ENCODE measurements at regions not wholly inside any gene's neighbourhood (a gene's known extent, or its start where the extent isn't known, plus 50 kb on each side); places are given as distances from the start of the nearest gene placed in this dataset.
"Not testable (repeated sequence)": the region's sequence is repeated elsewhere in the genome, so short reads cannot be mapped to it uniquely, and the experiment has no call there.

GRCh38 chr9:73434826-73435225 lies 283.2 kb downstream of the ANXA1 start:
- ChIA-PET CTCF (no interaction called here), POLR2A (no interaction called here)
- Mint-ChIP-seq H3K27me3 (no peaks in the 10 kb centered on the region), H3K9me3 (ENCODE audit: insufficient read depth) (no peaks in the 10 kb centered on the region), H3K4me1 (no peaks in the 10 kb centered on the region), H3K27ac (no peak overlapping the region), H3K4me3 (no peak overlapping the region)
- DNase-seq (no peak), ATAC-seq (ENCODE audit: low read depth) (no peak)
- H3K79me2 ChIP-seq (ENCODE audit: control insufficient read depth, insufficient read depth, low read length): no peaks in the 10 kb centered on the region
- TF ChIP-seq, protein P1, sequence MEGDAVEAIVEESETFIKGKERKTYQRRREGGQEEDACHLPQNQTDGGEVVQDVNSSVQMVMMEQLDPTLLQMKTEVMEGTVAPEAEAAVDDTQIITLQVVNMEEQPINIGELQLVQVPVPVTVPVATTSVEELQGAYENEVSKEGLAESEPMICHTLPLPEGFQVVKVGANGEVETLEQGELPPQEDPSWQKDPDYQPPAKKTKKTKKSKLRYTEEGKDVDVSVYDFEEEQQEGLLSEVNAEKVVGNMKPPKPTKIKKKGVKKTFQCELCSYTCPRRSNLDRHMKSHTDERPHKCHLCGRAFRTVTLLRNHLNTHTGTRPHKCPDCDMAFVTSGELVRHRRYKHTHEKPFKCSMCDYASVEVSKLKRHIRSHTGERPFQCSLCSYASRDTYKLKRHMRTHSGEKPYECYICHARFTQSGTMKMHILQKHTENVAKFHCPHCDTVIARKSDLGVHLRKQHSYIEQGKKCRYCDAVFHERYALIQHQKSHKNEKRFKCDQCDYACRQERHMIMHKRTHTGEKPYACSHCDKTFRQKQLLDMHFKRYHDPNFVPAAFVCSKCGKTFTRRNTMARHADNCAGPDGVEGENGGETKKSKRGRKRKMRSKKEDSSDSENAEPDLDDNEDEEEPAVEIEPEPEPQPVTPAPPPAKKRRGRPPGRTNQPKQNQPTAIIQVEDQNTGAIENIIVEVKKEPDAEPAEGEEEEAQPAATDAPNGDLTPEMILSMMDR (IDR thresholded peaks at IDR 0.05): no peak
- H3K4me2 ChIP-seq (replicated peaks; ENCODE audit: low read depth, low read length, poor library complexity, severe bottlenecking): no peak overlapping the region
- H3K4me3 ChIP-seq (ENCODE audit: control extremely low read depth in 1 of 5, extremely low read depth in 1 of 5, insufficient read depth in 1 of 5, low read depth in 2 of 5, low read length in 4 of 5): no peak overlapping the region
- no peak overlapping the region for H3K9ac ChIP-seq (ENCODE audit: low read length)
- H3K4me1 ChIP-seq (ENCODE audit: control insufficient read depth in 2 of 2, insufficient read depth in 2 of 2, low read length in 2 of 2): no peaks in the 10 kb centered on the region
- 80% methylated on average over 1 of the region's 2 CpGs for WGBS (ENCODE audit: insufficient coverage)
- no peak overlapping the region for H2AFZ ChIP-seq (ENCODE audit: insufficient read depth, low read depth, low read length, poor library complexity, severe bottlenecking)
- no peak overlapping the region for H3K27ac ChIP-seq (ENCODE audit: low read length in 2 of 2)
- H3K9me3 ChIP-seq (ENCODE audit: control extremely low read depth in 1 of 3, control insufficient read depth in 2 of 3, insufficient read depth in 1 of 3, low read length in 2 of 3): peaks cover 0 to 2% (median 0%) of the 10 kb centered on the region in 3 donors
- no peaks in the 10 kb centered on the region for H4K20me1 ChIP-seq (ENCODE audit: control insufficient read depth, insufficient read depth, low read length, poor library complexity, severe bottlenecking)
- no peaks in the 10 kb centered on the region for H3K36me3 ChIP-seq (replicated peaks in 1 of 2; ENCODE audit: control extremely low read depth in 1 of 2, control insufficient read depth in 1 of 2, extremely low read depth in 1 of 2, insufficient read depth in 2 of 2, low read length in 1 of 2)
- intact Hi-C loops (cut with micrococcal nuclease): no loop called here
- H3K27me3 ChIP-seq (replicated peaks in 1 of 4; ENCODE audit: control extremely low read depth in 1 of 4, control insufficient read depth in 3 of 4, insufficient read depth in 4 of 4, low read length in 3 of 4): no peaks in the 10 kb centered on the region

GRCh38 chr9:73437758-73438157 lies 286.1 kb downstream of the ANXA1 start:
- Mint-ChIP-seq H3K27me3 (no peaks in the 10 kb centered on the region), H3K4me1 (no peaks in the 10 kb centered on the region), H3K4me3 (no peak overlapping the region), H3K9me3 (ENCODE audit: insufficient read depth) (no peaks in the 10 kb centered on the region), H3K27ac (no peak overlapping the region)
- TF ChIP-seq, protein P1 (IDR thresholded peaks at IDR 0.05): no peak
- TF ChIP-seq EZH2 (IDR thresholded peaks at IDR 0.05; ENCODE audit: borderline replicate concordance, insufficient read depth, low read depth, low read length, poor library complexity, severe bottlenecking): no peak
- POLR2A ChIA-PET: no interaction called here
- intact Hi-C loops (cut with micrococcal nuclease): no loop called here
- Histone ChIP-seq H3K27me3 (replicated peaks in 1 of 4; ENCODE audit: control extremely low read depth in 1 of 4, control insufficient read depth in 3 of 4, insufficient read depth in 4 of 4, low read length in 3 of 4) (no peaks in the 10 kb centered on the region), H3K79me2 (ENCODE audit: control insufficient read depth, insufficient read depth, low read length) (no peaks in the 10 kb centered on the region), H3K36me3 (replicated peaks in 1 of 2; ENCODE audit: control extremely low read depth in 1 of 2, control insufficient read depth in 1 of 2, extremely low read depth in 1 of 2, insufficient read depth in 2 of 2, low read length in 1 of 2) (no peaks in the 10 kb centered on the region), H3K9me3 (ENCODE audit: control extremely low read depth in 1 of 3, control insufficient read depth in 2 of 3, insufficient read depth in 1 of 3, low read length in 2 of 3) (peaks cover 0 to 2% (median 0%) of the 10 kb centered on the region in 3 donors), H3K4me3 (ENCODE audit: control extremely low read depth in 1 of 5, extremely low read depth in 1 of 5, insufficient read depth in 1 of 5, low read depth in 2 of 5, low read length in 4 of 5) (no peak overlapping the region), H3K27ac (ENCODE audit: low read length in 2 of 2) (no peak overlapping the region), H4K20me1 (ENCODE audit: control insufficient read depth, insufficient read depth, low read length, poor library complexity, severe bottlenecking) (no peaks in the 10 kb centered on the region), H2AFZ (ENCODE audit: insufficient read depth, low read depth, low read length, poor library complexity, severe bottlenecking) (no peak overlapping the region), H3K9ac (ENCODE audit: low read length) (no peak overlapping the region), H3K4me1 (ENCODE audit: control insufficient read depth in 2 of 2, insufficient read depth in 2 of 2, low read length in 2 of 2) (no peaks in the 10 kb centered on the region), H3K4me2 (replicated peaks; ENCODE audit: low read depth, low read length, poor library complexity, severe bottlenecking) (no peak overlapping the region)
- no peak for ATAC-seq (ENCODE audit: low read depth)
- no CpG with 5 or more reads among the region's 1 CpG for WGBS (ENCODE audit: insufficient coverage)
- DNase-seq: no peak
- CTCF ChIA-PET: no interaction called here

DNA sequence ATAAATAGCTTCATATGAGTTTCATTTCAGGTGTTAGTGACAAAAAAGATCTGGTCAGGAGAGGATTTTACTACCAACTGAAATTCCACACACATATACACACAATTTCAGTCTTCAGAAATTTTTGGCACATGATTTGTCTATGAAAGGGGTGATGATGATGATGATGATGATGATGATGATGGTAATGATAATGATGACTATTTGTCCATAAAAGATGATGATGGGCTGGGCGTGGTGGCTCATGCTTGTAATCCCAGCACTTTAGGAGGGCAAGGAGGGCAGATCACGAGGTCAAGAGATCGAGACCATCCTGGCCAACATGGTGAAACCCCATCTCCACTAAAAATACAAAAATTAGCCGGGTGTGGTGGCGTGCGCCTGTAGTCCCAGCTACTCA lies 288.2 kb downstream of the ANXA1 start:
- POLR2A ChIA-PET; H3K4me2 ChIP-seq (replicated peaks; ENCODE audit: low read depth, low read length, poor library complexity, severe bottlenecking); H3K27me3 Mint-ChIP-seq; ATAC-seq (ENCODE audit: low read depth); H2AFZ ChIP-seq (ENCODE audit: insufficient read depth, low read depth, low read length, poor library complexity, severe bottlenecking); CTCF ChIA-PET; H3K4me3 ChIP-seq (ENCODE audit: control extremely low read depth in 1 of 5, extremely low read depth in 1 of 5, insufficient read depth in 1 of 5, low read depth in 2 of 5, low read length in 4 of 5); H3K27ac Mint-ChIP-seq; H3K9ac ChIP-seq (ENCODE audit: low read length); H3K36me3 ChIP-seq (replicated peaks in 1 of 2; ENCODE audit: control extremely low read depth in 1 of 2, control insufficient read depth in 1 of 2, extremely low read depth in 1 of 2, insufficient read depth in 2 of 2, low read length in 1 of 2); H3K79me2 ChIP-seq (ENCODE audit: control insufficient read depth, insufficient read depth, low read length); H3K27ac ChIP-seq (ENCODE audit: low read length in 2 of 2); DNase-seq; H3K4me3 Mint-ChIP-seq; H3K9me3 Mint-ChIP-seq (ENCODE audit: insufficient read depth); H3K4me1 Mint-ChIP-seq; H4K20me1 ChIP-seq (ENCODE audit: control insufficient read depth, insufficient read depth, low read length, poor library complexity, severe bottlenecking); H3K4me1 ChIP-seq (ENCODE audit: control insufficient read depth in 2 of 2, insufficient read depth in 2 of 2, low read length in 2 of 2); H3K9me3 ChIP-seq (ENCODE audit: control extremely low read depth in 1 of 3, control insufficient read depth in 2 of 3, insufficient read depth in 1 of 3, low read length in 2 of 3); H3K27me3 ChIP-seq (replicated peaks in 1 of 4; ENCODE audit: control extremely low read depth in 1 of 4, control insufficient read depth in 3 of 4, insufficient read depth in 4 of 4, low read length in 3 of 4); intact Hi-C loops (cut with micrococcal nuclease): not testable (repeated sequence)
- 100% methylated on average over 4 of the region's 6 CpGs for WGBS (ENCODE audit: insufficient coverage)
